ENCODE measurements at regions not wholly inside any gene's neighbourhood (a gene's known extent, or its start where the extent isn't known, plus 50 kb on each side); places are given as distances from the start of the nearest gene placed in this dataset.

DNA sequence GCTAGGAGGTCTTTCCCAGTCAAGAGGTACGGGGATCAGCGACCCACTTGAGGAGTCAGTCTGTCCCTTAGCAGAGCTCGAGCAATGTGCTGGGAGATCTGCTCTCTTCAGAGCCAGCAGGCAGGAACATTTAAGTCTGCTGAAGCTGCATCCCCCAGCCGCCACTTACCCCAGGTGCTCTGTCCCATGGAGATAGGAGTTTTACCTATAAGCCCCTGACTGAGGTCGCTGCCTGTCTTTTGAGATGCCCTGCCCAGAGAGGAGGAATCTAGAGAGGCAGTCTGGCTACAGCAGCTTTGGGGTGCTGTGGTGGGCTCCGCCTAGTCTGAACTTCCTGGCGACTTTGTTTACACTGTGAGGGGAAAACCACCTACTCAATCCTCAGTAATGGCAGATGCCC is 874.9 kb upstream of the FLRT2 start:
- DNase-seq = no peak

DNA sequence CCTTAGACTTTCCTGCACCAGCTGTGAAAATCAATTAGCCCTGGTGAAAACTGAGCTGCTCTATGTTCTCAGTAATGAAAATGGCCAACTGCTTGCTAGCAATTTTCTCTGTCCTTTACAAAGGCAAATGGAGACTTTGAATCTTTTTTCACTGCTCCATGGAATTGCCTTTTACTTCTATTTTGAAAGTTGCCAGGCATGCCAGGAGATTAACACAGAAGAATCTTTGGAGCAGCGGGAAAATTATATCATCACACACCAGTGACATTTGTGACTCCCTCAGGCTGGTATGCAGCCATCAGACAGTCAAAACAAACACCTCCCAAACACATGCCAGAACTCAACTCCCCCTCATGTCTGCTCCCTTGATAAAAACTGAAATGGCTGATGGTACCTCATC is 872.0 kb upstream of the FLRT2 start:
- DNase-seq = no peak

GRCh38 chr14:84670796-84671195 is 859.1 kb upstream of the FLRT2 start:
- no peak for DNase-seq

- DNase-seq = no peak
Observed at GRCh38 chr14:84671776-84672175, 858.2 kb upstream of the FLRT2 start.

GRCh38 chr14:84674636-84675035 is 855.3 kb upstream of the FLRT2 start:
- DNase-seq = no peak

DNA sequence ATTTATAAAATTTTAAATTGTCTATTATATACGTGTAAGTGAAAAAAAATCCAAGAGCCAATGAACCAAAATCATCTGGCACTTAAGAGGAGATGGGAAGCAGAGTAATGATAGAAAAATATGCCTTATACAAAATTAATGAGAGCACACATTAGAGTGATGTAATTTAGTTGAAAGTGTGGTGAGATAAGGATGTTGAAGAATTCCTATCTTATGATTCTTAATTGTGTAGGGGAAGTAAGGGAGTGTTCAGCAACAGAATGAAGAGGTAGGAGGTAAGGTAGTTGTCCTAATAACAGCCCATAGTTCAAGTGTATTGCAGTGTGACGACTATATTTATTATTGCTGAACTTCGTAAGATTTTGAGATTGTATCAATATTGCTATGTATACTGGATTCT is 843.4 kb upstream of the FLRT2 start:
- no peak for DNase-seq

DNA sequence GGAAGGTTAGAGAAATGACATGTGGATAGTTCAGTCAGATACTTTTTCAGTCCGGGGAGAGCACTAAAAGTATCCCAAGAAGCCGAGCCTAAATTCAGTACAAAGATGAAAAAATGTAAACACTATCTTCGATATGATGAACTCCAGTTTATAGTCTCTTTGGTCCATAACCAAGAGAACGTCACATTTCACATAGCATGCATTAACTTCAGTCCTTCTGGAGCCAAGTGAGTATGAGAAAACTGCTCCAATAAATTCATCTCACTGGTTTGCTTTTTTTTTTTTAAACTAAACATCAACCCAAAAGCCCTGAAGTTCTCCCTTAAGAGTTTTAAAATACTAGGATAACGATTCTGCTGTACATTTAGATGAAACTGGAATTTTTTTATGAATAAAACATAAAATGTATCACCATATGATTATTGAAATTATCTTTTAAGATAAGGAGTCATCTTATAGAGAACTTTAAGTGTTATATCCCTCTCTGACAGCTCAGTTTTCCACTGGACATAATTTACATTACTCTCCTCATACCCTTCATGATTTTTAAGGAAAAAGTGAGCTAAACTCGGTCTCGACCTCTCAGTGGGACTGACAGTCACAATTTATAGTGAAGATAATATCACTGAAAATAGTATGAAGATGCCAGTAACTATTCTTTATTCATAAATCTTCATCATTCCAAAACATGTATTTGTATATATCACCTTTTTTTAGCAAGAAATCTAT is 841.5 kb upstream of the FLRT2 start:
- no peak for DNase-seq

- DNase-seq = no peak
Observed at GRCh38 chr14:84694161-84694560, 835.8 kb upstream of the FLRT2 start.

DNA sequence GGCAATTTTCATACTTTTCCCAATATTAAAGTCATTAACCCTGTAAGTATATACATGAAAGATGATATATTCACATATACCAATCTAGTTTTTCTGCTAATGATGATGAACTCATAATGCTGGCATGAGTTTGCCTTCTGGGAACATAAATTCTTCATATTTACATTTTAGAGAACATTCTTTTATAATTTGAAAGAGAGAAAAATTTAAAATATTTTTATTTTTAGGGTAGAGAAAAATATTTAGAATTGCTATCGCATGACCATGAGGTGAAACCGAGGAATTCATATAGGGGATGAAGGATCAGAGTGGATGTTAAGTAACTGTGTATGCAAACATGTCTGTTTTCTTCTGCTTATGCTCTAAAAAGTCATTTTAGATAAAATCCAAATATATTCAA is 825.3 kb upstream of the FLRT2 start:
- DNase-seq = no peak

DNA sequence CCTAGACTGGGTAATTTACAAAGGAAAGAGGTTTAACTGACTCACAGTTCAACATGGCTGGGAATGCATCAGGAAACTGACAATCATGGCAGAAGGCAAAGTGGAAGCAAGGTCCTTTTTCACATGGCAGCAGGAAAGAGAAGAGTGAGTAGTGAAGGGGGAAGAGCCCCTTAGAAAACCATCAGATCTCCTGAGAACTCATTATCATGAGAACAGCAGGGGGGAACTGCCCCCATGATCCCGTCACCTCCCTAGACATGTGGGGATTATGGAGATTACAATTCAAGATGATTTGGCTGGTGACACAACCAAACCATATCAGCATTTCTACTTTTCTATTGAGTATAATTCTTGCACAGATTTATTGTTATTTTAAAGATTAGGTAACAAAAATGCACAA is 822.1 kb upstream of the FLRT2 start:
- no peak for DNase-seq

- DNase-seq = no peak
Observed at GRCh38 chr14:84708865-84709264, 821.1 kb upstream of the FLRT2 start.

- no peak for DNase-seq
Observed at GRCh38 chr14:84726471-84726870, 803.5 kb upstream of the FLRT2 start.

- DNase-seq = no peak
Observed at GRCh38 chr14:84749191-84749955, 780.6 kb upstream of the FLRT2 start.

GRCh38 chr14:84750284-84750683 is 779.7 kb upstream of the FLRT2 start:
- no peak for DNase-seq

DNA sequence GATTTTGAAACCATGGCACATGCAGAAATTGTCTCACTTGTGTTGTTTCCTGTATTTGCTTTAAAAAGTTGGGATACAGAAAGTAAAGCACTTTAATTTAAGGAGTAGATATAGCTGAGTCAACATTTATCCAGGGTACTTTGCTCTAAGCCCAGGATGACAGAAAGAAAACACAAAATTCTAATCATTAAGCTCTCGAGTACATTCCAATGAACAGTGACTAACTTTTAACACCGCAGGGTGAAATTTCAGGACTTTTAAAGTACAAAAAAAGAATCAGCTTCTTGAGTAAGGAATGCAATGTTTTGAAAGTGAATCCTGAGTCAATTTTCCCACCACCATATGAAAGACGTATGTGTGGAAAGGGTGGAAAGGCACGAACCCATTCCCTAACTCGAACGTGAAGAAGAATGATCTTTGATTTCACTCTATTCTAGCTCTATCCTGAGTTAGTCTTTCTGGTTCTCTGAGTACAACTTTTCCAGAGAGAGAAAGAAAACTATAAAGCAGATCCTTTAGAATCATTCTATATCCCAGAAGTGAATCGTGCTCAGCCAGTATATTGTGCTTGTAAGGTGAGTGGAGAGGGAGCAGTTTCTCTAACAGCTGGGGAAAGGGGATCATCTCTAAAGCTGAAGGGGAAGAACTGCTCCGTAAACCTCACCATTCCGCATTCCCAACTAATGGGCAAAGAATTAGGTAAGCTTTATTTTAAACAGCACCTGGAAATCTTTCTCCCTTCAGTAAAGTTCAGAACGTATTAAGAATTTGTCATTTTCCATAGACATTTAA is 779.0 kb upstream of the FLRT2 start:
- no peak for DNase-seq

DNA sequence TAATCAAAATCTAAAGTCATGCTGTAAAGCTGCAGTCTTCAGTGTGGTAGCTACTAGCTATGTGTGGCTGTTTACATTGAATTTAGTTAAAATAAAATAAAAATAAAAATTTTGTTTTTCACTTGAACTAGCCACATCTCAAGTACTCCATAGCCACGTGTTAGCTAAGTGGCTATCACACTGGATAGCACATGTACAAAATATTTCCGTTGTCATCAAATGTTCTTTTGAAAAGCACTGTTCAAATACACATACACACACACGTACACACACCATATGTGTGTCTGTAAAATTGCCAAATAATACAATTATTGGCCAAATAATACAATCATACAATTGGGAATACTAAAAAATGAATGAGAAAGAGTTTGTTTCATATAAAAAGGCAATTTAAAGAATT is 778.2 kb upstream of the FLRT2 start:
- DNase-seq = no peak

- DNase-seq = no peak
Observed at GRCh38 chr14:84760489-84761126, 769.3 kb upstream of the FLRT2 start.

- no peak for DNase-seq
Observed at GRCh38 chr14:84767434-84767833, 762.5 kb upstream of the FLRT2 start.

DNA sequence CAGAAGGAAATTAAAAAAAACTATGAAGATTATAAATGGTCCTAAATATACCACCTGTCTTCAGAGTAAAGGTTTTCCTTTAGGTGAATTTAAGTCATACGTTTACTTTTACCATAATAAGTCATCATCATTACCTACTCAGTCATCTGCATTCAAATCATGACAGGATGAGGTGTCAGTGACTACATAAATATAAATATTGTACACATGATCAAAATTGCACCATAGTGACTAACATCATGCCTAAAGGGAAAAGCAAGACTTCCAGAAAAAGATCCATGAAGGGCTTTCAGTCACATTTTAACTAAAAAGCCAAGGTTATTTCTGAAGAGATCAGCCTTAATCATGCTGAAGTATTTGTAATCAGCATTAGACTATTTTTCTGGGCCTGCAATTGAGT is 759.9 kb upstream of the FLRT2 start:
- no peak for DNase-seq

GRCh38 chr14:84777356-84777755 is 752.6 kb upstream of the FLRT2 start:
- DNase-seq = no peak

DNA sequence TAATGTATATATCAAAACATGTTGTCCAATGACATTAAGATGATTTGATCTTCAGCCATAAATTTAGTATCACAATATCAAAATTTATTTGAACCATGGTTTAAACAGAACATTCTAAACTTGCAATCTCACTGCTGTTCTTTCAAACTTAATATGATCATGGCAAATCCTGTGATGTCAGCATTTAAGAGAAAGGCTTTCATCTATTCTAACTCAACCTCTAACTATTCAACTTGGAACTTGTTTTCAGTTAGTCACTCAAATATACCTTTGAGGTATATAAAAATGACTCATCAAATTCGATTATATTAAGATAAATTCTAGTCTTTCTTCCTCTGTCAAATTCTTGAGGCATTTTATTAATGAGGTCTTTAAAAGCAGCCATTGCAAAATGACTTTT is 747.0 kb upstream of the FLRT2 start:
- DNase-seq = no peak

DNA sequence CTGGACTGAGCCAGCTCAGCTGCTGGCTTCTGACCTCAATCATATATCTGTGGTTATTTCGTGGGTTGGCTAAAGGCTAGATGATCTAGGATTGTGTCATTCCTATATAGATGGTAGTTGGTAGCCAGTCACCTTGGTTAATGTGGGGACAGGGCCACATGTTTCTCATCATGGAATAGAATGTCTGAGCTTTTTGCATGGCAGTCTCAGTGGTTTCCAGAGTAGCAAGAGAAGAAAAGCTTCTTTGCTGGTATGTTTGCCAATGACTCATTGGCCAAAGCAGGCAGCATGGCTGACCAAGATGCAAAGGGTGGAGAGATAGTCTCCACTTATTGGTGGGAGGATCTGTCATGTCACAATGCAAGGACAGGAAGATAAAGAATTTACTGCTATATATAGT is 746.4 kb upstream of the FLRT2 start:
- DNase-seq = no peak

GRCh38 chr14:84785996-84786395 is 743.9 kb upstream of the FLRT2 start:
- DNase-seq = no peak

All from NCI-H510A treated with DMSO at 0.1 percent for 48 hours (cell line).